Peyer's patch (tissue), 4 donors: ENCODE measurements at regions not wholly inside any gene's neighbourhood (a gene's known extent, or its start where the extent isn't known, plus 50 kb on each side); places are given as distances from the start of the nearest gene placed in this dataset.

ENCODE experiments used
- CTCF ChIP-seq, 6 experiments: fragments of 450-650 bp in 4 of 6; fragments of 200-600 bp in 2 of 6; sonication (generic) in 1 of 6; IDR thresholded peaks; one replicate each; pipeline ENCODE4 v1.5.1; 2017 to 2019; ENCODE audit warnings: antibody characterized with exemption in 6 of 6, mild to moderate bottlenecking in 3 of 6, moderate library complexity in 1 of 6
- POLR2A ChIP-seq, 2 donors: fragments of 450-650 bp; IDR thresholded peaks; one replicate each; pipeline ENCODE4 v1.5.1; 2017; ENCODE audit warnings: antibody characterized with exemption in 2 of 2, mild to moderate bottlenecking in 2 of 2, moderate library complexity in 2 of 2

GRCh38 chr9:73039271-73040263, 86.7 kb upstream of the ALDH1A1 start:
- no peak for TF ChIP-seq CTCF (IDR thresholded peaks at IDR 0.05)
- no peak for TF ChIP-seq POLR2A (IDR thresholded peaks at IDR 0.05)
